IMR-90 (cell line): ENCODE measurements at regions not wholly inside any gene's neighbourhood (a gene's known extent, or its start where the extent isn't known, plus 50 kb on each side); places are given as distances from the start of the nearest gene placed in this dataset.

Experiments used
- ATAC-seq: fragments of 200-7000 bp; cut with Tn5 transposase; 2 replicates; pipeline ENCODE4 v1.9.1; 2020; ENCODE audit warnings: low read depth, mild to moderate bottlenecking, moderate library complexity
- BruUV-seq: library from RNA; stranded (reverse); fragments of 400-500 nt; replicated peaks from 2 replicates; lab custom pipeline; 2021; lab: Mats Ljungman, UMichigan
- CTCF ChIA-PET: fragments of 300-600 bp; formaldehyde crosslinking; extraction: SDS; loops from one replicate; lab custom pipeline; 2021; ENCODE audit warnings: antibody characterized with exemption; lab: Yijun Ruan, JAX
- POLR2A ChIA-PET: fragments of 300-600 bp; sonication (Branson Sonifier 250); formaldehyde crosslinking; loops from one replicate; lab custom pipeline; 2022; ENCODE audit warnings: antibody characterized with exemption; ENCODE audit not compliant: unreplicated experiment; lab: Charles Lee
- DNase-seq: peaks from one replicate; pipeline ENCODE4 v3.0.0; 2013
- H2AFZ ChIP-seq: replicated peaks from 2 replicates; pipeline ENCODE3; 2013; ENCODE audit warnings: low read length, mild to moderate bottlenecking; ENCODE audit not compliant: poor library complexity
- H2AK5ac ChIP-seq: 2 replicates; pipeline ENCODE4 v1.6.1; 2013; ENCODE audit warnings: low read depth, low read length, inconsistent platforms
- H2AK9ac ChIP-seq: replicated peaks from 2 replicates; pipeline ENCODE3; 2013; ENCODE audit warnings: mild to moderate bottlenecking, low read depth, low read length, moderate library complexity; ENCODE audit not compliant: poor library complexity
- H2BK120ac ChIP-seq: 2 replicates; pipeline ENCODE4 v1.6.1; 2013; ENCODE audit warnings: low read depth, low read length, inconsistent platforms
- H2BK15ac ChIP-seq: 3 replicates; pipeline ENCODE4 v1.6.1; 2013; ENCODE audit warnings: low read depth, low read length, inconsistent platforms
- H2BK20ac ChIP-seq: 2 replicates; pipeline ENCODE4 v1.6.1; 2013; ENCODE audit warnings: low read depth, mild to moderate bottlenecking, inconsistent platforms, low read length, moderate library complexity
- H2BK5ac ChIP-seq: 2 replicates; pipeline ENCODE4 v1.6.1; 2013; ENCODE audit warnings: mild to moderate bottlenecking, low read depth, low read length, inconsistent platforms; ENCODE audit not compliant: poor library complexity, severe bottlenecking
- H3K14ac ChIP-seq: replicated peaks from 2 replicates; pipeline ENCODE4 v1.6.1; 2013; ENCODE audit warnings: low read depth, low read length, inconsistent platforms
- H3K18ac ChIP-seq: 2 replicates; pipeline ENCODE4 v1.6.1; 2013; ENCODE audit warnings: low read depth, low read length, control low read depth
- H3K23ac ChIP-seq: 2 replicates; pipeline ENCODE4 v1.6.1; 2013; ENCODE audit warnings: low read depth, low read length, inconsistent platforms
- H3K27ac ChIP-seq: 2 replicates; pipeline ENCODE4 v1.5.1; 2013; ENCODE audit warnings: mild to moderate bottlenecking, control low read depth, low read length; ENCODE audit not compliant: insufficient read depth
- H3K27me3 ChIP-seq: 2 replicates; pipeline ENCODE4 v1.6.1; 2013; ENCODE audit warnings: low read length; ENCODE audit not compliant: control insufficient read depth, insufficient read depth
- H3K36me3 ChIP-seq: 2 replicates; pipeline ENCODE4 v1.6.1; 2013; ENCODE audit warnings: low read length, mixed read lengths; ENCODE audit not compliant: control insufficient read depth, insufficient read depth
- H3K4ac ChIP-seq: 2 replicates; pipeline ENCODE4 v1.6.1; 2013; ENCODE audit warnings: low read depth, low read length, inconsistent platforms
- H3K4me1 ChIP-seq: 2 replicates; pipeline ENCODE4 v1.6.1; 2013; ENCODE audit warnings: low read length, mixed read lengths; ENCODE audit not compliant: control insufficient read depth, insufficient read depth
- H3K4me2 ChIP-seq: 2 replicates; pipeline ENCODE4 v1.6.1; 2013; ENCODE audit warnings: low read depth, mild to moderate bottlenecking, control low read depth, low read length, moderate library complexity
- H3K4me3 ChIP-seq: 2 replicates; pipeline ENCODE4 v1.5.1; 2013; ENCODE audit warnings: low read depth, mild to moderate bottlenecking, control low read depth, low read length, moderate library complexity; ENCODE audit not compliant: insufficient read depth
- H3K56ac ChIP-seq: 2 replicates; pipeline ENCODE4 v1.6.1; 2013; ENCODE audit warnings: low read length, inconsistent platforms; ENCODE audit not compliant: insufficient read depth; ENCODE audit errors: extremely low read depth
- H3K79me1 ChIP-seq, 2 experiments: 2 replicates each; pipeline ENCODE4 v1.6.1; 2013; ENCODE audit warnings: low read length in 2 of 2, inconsistent platforms in 1 of 2, low read depth in 1 of 2
- H3K9ac ChIP-seq: 2 replicates; pipeline ENCODE4 v1.6.1; 2013; ENCODE audit warnings: low read depth, low read length, control low read depth
- H3K9me1 ChIP-seq: 2 replicates; pipeline ENCODE4 v1.6.1; 2013; ENCODE audit warnings: low read length, inconsistent platforms; ENCODE audit not compliant: insufficient read depth
- H3K9me3 ChIP-seq: 2 replicates; pipeline ENCODE4 v1.6.1; 2013; ENCODE audit warnings: low read length; ENCODE audit not compliant: control insufficient read depth, insufficient read depth
- H4K20me1 ChIP-seq: 2 replicates; pipeline ENCODE4 v1.6.1; 2013; ENCODE audit warnings: low read length, inconsistent platforms; ENCODE audit not compliant: insufficient read depth
- H4K5ac ChIP-seq: 2 replicates; pipeline ENCODE4 v1.6.1; 2013; ENCODE audit warnings: mild to moderate bottlenecking, low read depth, low read length, control low read depth
- H4K8ac ChIP-seq, 2 experiments: 2 replicates each; pipeline ENCODE4 v1.6.1; 2013; ENCODE audit warnings: low read depth in 2 of 2, low read length in 2 of 2, control low read depth in 1 of 2, inconsistent platforms in 1 of 2
- H4K91ac ChIP-seq: 2 replicates; pipeline ENCODE4 v1.6.1; 2013; ENCODE audit warnings: low read depth, low read length, inconsistent platforms; ENCODE audit not compliant: insufficient read depth
- BHLHE40 ChIP-seq: fragments of 150-350 bp; IDR thresholded peaks from 2 replicates; pipeline ENCODE4 v1.6.1; 2016; ENCODE audit warnings: mild to moderate bottlenecking, low read depth, low read length
- CEBPB ChIP-seq: IDR thresholded peaks from 2 replicates; pipeline ENCODE4 v1.6.1; 2012; ENCODE audit warnings: low read depth, low read length, improper control_type of control experiment
- CHD1 ChIP-seq: IDR thresholded peaks from 2 replicates; pipeline ENCODE4 v1.6.1; 2012; ENCODE audit warnings: low read depth, low read length, improper control_type of control experiment
- CTCF ChIP-seq: conservative IDR thresholded peaks from 2 replicates; pipeline ENCODE4 v1.5.1; 2012; ENCODE audit warnings: mild to moderate bottlenecking, low read depth, low read length, improper control_type of control experiment
- ELK1 ChIP-seq: fragments of 150-350 bp; IDR thresholded peaks from 2 replicates; pipeline ENCODE4 v1.6.1; 2016; ENCODE audit warnings: low read depth, mild to moderate bottlenecking, low read length, moderate library complexity, borderline replicate concordance
- FOS ChIP-seq: fragments of 150-350 bp; IDR thresholded peaks from 2 replicates; pipeline ENCODE4 v1.6.1; 2016; ENCODE audit warnings: low read depth, low read length
- MAFK ChIP-seq: IDR thresholded peaks from 2 replicates; pipeline ENCODE4 v1.6.1; 2012; ENCODE audit warnings: low read depth, low read length, improper control_type of control experiment
- MAZ ChIP-seq: IDR thresholded peaks from 2 replicates; pipeline ENCODE4 v1.6.1; 2012; ENCODE audit warnings: low read depth, mild to moderate bottlenecking, low read length, improper control_type of control experiment, moderate library complexity, borderline replicate concordance
- MXI1 ChIP-seq: IDR thresholded peaks from 2 replicates; pipeline ENCODE4 v1.6.1; 2012; ENCODE audit warnings: low read depth, mild to moderate bottlenecking, low read length, moderate library complexity, borderline replicate concordance
- NFE2L2 ChIP-seq: fragments of 150-350 bp; IDR thresholded peaks from 2 replicates; pipeline ENCODE4 v1.6.1; 2016; ENCODE audit warnings: low read depth, mild to moderate bottlenecking, low read length
- POLR2A ChIP-seq: IDR thresholded peaks from 2 replicates; pipeline ENCODE4 v1.6.1; 2012; ENCODE audit warnings: mild to moderate bottlenecking, low read depth, low read length
- RAD21 ChIP-seq: IDR thresholded peaks from 2 replicates; pipeline ENCODE4 v1.6.1; 2012; ENCODE audit warnings: low read length, improper control_type of control experiment
- RCOR1 ChIP-seq: IDR thresholded peaks from 2 replicates; pipeline ENCODE4 v1.6.1; 2012; ENCODE audit warnings: mild to moderate bottlenecking, low read length, improper control_type of control experiment; ENCODE audit not compliant: insufficient replicate concordance
- RFX5 ChIP-seq: IDR thresholded peaks from 2 replicates; pipeline ENCODE4 v1.8.0; 2012; ENCODE audit warnings: low read depth, mild to moderate bottlenecking, low read length, moderate library complexity
- SMC3 ChIP-seq: fragments of 150-350 bp; IDR thresholded peaks from 2 replicates; pipeline ENCODE4 v1.6.1; 2016; ENCODE audit warnings: low read depth, mild to moderate bottlenecking, antibody characterized with exemption, low read length, moderate library complexity
- USF2 ChIP-seq: fragments of 150-350 bp; IDR thresholded peaks from 2 replicates; pipeline ENCODE4 v1.6.1; 2017; ENCODE audit warnings: mild to moderate bottlenecking, antibody characterized with exemption, low read length, low read depth
- WGBS, 2 experiments: methylation state at CpG; one replicate each; pipeline versions ENCODE4 v1.1.5 to v1.1.7; 2013; ENCODE audit warnings: missing lambda C conversion rate in 2 of 2; ENCODE audit not compliant: insufficient read length in 1 of 2; ENCODE audit errors: extremely low coverage in 2 of 2; 5-methylcytosine and 5-hydroxymethylcytosine counted together
- dilution Hi-C: fragments of 300-500 bp; cut with HindIII; formaldehyde crosslinking; loops from one replicate; pipeline ENCODE4 v1.14.3; 2018; ENCODE audit warnings: low sequenced_read_pairs; ENCODE audit not compliant: unreplicated experiment
- in situ Hi-C: fragments of 300-500 bp; cut with MboI; formaldehyde crosslinking; loops from 3 replicates; pipeline ENCODE4 v1.14.3; 2019; ENCODE audit warnings: low sequenced_read_pairs, inconsistent platforms, mixed read lengths
- intact Hi-C: fragments of 100-400 bp; cut with micrococcal nuclease; formaldehyde crosslinking; loops from 2 replicates; pipeline ENCODE4 v1.10.0; 2022

GRCh38 chr4:16377887-16378286, 151.6 kb upstream of the TAPT1 start:
- no peak overlapping the region for H2BK20ac ChIP-seq
- no peaks in the 10 kb centered on the region for H3K79me1 ChIP-seq
- no peaks in the 10 kb centered on the region for H3K4me1 ChIP-seq
- no peak overlapping the region for H3K14ac ChIP-seq
- H4K8ac ChIP-seq = no peak overlapping the region
- H2AK5ac ChIP-seq = no peak overlapping the region
- H2BK15ac ChIP-seq = no peak overlapping the region
- H3K9me3 ChIP-seq = no peaks in the 10 kb centered on the region
- H3K4me2 ChIP-seq = no peak overlapping the region
- no peaks in the 10 kb centered on the region for H4K20me1 ChIP-seq
- H3K56ac ChIP-seq = no peak overlapping the region
- H3K23ac ChIP-seq = no peak overlapping the region
- intact Hi-C loops (no loop called here), in situ Hi-C loops (no loop called here), dilution Hi-C loops (no loop called here)
- no peak for TF ChIP-seq FOS
- TF ChIP-seq NFE2L2 = no peak
- TF ChIP-seq CEBPB = no peak
- no peak for TF ChIP-seq SMC3
- TF ChIP-seq RFX5 = no peak
- no peak for TF ChIP-seq CTCF
- no peak for TF ChIP-seq RCOR1
- TF ChIP-seq MAZ = no peak
- no peak for TF ChIP-seq BHLHE40
- TF ChIP-seq CHD1 = no peak
- TF ChIP-seq ELK1 = no peak
- no peak for TF ChIP-seq POLR2A
- TF ChIP-seq RAD21 = no peak
- no peak for TF ChIP-seq USF2
- TF ChIP-seq MAFK = no peak
- TF ChIP-seq MXI1 = no peak
- H3K9ac ChIP-seq = no peak overlapping the region
- H2BK5ac ChIP-seq = no peak overlapping the region
- H4K91ac ChIP-seq = no peak overlapping the region
- H3K27ac ChIP-seq = no peak overlapping the region
- H2AFZ ChIP-seq = no peak overlapping the region
- H3K4me3 ChIP-seq = no peak overlapping the region
- POLR2A ChIA-PET = no interaction called here
- no peak overlapping the region for H2AK9ac ChIP-seq
- no peak overlapping the region for H3K18ac ChIP-seq
- ATAC-seq (no peak), DNase-seq (no peak)
- CTCF ChIA-PET = no interaction called here
- H3K36me3 ChIP-seq = no peaks in the 10 kb centered on the region
- H4K5ac ChIP-seq = no peak overlapping the region
- no CpG with 5 or more reads among the region's 5 CpGs for WGBS, 2 experiments
- H3K4ac ChIP-seq = no peak overlapping the region
- no TSS peak for BruUV-seq
- no peaks in the 10 kb centered on the region for H3K9me1 ChIP-seq
- H3K27me3 ChIP-seq = peaks cover 4% of the 10 kb centered on the region
- H2BK120ac ChIP-seq = no peak overlapping the region
